GDM1 (cell line): ENCODE measurements at regions not wholly inside any gene's neighbourhood (a gene's known extent, or its start where the extent isn't known, plus 50 kb on each side); places are given as distances from the start of the nearest gene placed in this dataset.

Source experiments
- DNase-seq: peaks from one replicate; lab custom pipeline; 2025; lab: John Stamatoyannopoulos, UW

DNA sequence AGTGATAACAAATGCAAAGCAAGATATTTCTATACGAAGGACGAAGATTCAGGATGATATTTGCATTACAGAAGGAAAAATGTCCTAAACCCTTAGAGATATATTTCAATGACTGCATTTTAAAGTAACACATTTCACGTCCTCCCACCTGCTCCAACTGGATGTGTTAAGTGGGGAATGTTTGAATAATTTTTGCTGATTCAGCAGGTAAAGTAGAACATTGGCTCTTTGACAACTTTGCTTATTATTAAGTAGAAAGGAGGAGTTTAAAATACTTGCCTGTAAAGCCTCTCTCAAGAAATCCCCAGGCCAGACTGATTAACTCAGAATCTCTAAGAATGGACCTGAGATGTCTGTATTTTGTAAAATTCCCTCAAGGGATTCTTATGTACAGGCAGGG lies 1165.2 kb upstream of the PRKX start:
- DNase-seq: no peak

DNA sequence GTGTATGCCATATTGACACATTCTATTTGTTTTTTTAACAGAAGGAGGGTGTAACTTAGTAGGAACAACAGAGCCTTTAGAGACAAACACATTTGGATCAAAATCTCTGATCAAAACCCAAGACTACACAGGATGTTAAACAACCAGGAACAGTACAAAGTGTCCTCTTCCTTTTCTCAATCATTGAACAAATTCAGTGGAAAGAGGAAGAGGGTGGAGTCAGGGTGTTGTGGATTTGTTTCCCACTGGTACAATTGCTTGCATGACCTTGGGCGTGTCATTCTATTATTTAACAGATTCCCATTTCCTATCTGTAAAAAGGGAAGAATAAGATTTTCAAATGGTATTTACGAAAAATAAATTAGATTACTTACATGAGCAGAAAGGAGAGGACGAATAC lies 1162.8 kb upstream of the PRKX start:
- no peak for DNase-seq

DNA sequence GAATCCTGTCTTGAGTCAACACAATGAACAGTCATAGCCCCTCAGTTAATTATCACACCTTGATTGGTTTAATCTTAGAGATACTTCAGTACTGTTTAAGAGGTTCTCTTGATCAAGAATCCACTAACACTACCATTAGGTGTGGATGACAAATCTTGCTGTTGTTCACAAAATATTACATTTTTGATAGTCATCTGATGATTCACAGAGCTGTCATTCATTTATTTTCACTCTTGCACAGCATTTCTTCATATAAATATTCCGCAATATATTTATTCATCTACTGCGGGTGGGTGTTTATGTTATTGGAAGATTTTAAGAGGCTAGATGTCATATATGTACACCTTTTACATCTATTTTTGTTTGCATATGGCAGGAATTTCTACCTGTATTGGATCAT lies 1138.1 kb upstream of the PRKX start:
- DNase-seq: no peak

DNA sequence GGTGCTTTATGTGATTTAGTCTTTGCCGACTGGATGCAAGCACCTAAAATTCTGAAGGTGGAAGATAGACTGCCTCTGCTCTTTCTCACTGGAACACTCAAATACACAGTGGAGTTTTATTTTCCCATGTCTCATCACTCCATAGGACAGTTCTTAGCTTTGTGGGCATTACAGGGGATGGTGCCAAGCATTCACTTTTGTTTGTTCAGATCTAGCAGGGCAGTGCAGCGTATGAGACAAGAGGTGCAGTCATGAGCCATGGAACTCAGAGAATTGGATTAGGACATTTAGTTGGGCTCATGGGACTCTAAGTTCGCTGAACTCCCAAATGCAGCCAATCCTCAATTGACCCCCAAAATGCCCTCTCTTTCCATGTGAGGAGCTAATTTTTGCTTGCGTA lies 1136.9 kb upstream of the PRKX start:
- DNase-seq: no peak

DNA sequence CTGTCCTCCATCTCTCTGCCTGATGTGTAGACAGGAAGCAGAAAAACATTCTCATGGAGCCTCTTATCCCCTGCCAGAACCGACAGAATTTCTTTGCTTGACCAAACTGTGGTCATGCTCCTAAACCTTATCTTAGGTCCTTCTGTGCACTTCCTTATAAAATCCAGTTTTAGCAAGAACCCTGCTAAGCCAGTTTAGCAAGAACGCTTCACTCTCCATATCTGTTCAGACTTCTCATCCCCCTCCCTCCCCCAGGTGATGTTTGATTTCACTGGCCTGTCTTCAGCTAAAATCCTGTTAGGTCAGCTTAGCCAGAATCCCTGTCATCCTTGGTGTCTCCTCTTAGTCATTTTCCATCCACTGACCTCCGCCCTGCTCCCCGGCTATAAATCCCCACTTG lies 1130.9 kb upstream of the PRKX start:
- no peak for DNase-seq

DNA sequence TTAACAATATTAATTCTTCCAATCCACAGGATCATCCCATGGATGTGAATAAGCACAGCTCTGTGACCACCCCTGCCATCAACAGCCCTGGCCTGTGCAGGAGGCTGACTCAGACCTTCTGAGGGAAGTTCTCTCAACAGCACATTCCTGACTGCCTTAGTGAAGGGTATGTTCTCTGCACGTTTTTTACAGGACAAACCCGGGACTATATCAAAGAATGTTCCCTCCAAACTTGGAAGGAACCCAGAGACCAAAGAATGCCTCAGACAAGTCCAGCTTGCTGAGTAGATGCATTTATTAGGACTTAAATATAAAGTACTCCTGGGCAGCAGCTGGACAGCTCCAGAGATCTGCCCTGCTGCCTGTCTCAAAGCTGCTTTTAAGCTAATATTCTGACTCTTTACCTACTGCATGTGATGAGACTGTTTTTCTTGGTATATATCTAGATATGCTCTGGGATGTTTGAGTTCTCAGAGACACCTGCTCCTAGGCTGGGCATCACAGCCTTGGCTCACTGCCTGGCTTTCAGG lies 1127.8 kb upstream of the PRKX start:
- DNase-seq: no peak

DNA sequence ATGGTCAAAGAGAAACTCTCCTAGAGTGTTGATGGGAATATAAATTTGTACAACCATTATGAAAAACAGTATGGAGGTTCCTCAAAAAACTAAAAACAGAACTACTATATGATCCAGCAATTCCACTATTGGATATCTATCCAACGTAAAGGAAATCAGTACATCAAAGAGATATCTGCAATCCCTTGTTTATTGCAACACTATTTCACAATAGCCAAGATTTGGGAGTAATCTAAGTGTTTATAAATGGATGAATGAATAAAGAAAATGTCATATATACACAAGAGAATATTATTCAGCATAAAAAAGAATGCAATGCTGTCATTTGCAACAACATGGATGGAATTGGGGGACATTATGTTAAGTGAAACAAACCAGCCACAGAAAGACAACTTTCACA lies 1118.1 kb upstream of the PRKX start:
- no peak for DNase-seq

DNA sequence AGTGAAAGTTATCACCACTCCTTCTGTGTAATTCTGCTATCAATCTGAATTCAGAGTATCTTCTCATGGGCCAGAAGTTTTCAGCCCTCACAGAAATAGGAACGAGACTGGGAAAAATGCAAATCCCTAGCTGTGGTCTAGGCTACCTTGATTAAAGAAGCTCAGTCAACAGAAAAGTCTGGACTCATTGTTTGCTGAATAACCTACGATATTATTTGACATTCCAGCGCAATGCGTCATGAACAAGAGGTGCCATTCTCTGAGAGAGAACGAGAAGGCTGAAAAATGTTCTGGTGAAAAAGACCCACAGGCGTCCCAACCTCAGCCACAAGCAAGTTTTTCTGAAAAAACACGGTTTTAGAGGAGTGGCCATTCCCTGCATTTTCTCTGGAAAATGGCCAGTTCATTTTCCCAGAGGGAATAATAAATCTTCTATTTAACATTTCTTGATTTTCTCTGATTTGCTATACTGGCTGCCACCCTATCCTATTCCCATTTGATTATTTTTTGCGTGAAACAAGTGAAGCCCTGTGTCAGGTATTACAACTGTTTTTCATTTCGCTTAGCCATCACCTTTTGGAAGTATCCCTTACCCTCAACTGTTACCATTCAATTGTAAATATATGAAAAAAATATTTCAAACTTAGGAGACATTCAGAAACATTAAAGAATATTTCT lies 1117.6 kb upstream of the PRKX start:
- DNase-seq: no peak

DNA sequence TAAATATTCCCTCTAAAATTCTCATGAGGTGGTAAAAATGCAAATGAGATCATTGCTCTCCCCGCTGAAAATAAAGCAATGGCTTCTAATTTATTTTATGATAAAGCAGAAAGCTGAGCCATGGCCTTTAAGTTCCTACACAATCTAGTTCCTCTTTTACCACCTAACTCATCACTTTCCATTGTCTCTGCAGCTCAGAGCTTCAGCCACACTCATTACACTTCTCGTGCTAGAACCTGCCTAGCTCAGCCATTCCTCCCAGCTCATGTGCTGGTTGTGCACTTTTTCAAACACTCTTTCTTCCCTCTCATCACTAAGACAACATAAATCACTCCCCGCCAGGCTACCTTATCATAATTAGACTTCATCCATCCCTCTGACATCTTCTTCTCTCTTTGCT lies 1112.1 kb upstream of the PRKX start:
- DNase-seq: peak; percentile 12

DNA sequence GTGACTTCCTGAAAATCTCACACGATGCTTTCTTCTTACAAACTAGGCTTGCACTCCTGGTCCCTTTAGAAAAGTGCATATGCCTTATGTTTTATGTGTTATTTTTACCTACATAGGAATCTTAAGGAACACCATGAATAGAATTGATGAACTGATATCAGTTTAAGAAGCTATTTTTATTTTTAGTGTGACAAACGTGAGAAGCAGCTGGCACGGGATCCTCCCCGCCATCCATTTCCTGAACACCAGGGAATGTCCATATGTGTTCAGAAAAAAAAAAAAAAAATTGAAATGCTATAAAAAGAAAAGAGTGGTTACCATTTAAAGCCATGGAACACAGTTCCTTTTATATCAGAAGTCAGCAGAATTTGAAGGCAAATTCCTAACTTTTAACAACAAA lies 1096.1 kb upstream of the PRKX start:
- DNase-seq: no peak

DNA sequence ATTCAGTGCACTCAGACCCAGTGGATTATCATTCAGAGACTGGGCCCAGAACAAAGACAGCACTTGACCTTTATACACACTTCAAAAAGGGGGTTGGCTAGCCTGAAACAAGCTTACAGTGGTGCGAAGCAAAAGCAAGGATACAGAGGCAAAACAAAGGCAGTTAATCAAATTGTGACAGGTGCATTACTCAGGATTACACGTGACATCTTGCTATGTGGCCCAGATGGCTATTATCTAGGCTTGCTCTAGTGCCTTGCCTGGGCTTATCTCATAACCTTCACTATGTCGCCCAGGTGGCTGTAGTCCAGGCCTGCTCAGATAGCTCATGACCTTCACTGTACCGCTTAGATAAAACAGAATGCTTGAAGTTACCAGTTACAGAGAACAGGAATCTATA lies 1092.1 kb upstream of the PRKX start:
- no peak for DNase-seq

DNA sequence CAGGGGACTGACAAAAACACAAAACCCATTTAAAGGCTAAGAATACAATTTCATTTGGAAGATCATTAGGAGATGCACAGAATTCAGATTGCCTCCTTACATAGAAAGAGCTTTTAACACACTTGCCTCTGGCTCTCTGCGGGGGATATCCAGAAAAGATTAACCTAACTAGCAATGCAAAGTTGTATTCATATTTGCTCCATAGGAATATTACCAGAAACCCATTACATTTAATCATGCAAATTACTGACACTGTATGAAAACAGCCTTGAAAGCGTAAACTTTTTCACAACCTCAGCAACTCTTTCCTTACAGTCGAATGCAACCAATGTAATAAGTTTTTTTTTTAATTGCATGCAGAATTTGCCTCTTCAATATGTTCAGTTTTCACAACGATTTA lies 1087.3 kb upstream of the PRKX start:
- DNase-seq: no peak

DNA sequence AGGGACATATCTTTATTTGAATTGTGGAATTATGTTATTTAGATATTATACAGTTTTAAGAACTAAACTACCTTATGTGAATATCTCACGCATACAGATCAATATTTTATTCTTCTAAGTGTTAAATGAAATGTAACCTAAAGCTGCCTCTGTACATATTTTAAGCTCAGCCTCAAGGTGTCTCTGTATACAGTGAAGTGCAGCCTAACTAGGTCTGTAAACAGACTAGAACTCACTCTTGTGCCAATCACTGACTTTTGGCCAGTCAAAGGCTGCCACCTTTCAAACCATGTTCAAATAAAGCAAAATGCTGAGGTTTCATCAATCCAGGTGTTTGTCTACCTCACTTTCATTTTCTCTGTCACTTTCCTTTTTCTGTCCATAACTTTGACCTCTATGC lies 1074.5 kb upstream of the PRKX start:
- no peak for DNase-seq

DNA sequence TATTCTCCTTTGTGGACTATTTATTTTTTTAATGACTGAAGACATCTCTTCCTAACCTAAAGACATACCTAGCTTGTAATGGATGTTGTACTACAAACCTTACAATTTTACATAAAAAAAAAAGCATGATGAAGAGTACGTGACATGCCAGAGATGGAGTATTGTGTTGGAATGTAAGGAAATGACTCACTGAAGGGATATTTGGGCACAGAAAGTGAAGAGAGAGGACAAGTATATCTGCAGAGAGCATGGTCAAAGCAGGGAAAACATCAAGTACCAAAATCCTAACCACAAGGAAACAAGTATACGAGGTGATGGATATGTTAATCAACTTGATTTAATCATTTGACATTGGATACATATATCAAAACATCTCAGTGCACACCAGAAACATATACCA lies 1051.4 kb upstream of the PRKX start:
- no peak for DNase-seq

DNA sequence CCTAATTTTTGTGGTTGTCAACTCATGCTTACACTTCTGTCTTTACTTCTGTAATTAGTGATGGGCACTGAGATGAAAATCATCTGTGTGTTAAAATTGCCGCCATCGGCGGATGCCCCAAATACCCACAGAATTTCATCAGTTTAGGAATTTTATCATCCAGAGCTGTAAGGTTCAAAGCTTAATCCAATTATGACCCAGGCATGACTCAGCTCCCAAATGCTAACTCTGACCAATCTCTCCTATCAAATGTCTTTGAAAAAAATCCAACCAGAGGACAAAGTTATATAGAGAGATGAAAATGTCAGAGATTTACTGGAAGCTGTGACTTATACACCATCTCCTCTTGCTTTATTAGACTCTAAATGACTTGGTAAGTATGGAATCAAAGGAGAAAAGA lies 1048.7 kb upstream of the PRKX start:
- no peak for DNase-seq

DNA sequence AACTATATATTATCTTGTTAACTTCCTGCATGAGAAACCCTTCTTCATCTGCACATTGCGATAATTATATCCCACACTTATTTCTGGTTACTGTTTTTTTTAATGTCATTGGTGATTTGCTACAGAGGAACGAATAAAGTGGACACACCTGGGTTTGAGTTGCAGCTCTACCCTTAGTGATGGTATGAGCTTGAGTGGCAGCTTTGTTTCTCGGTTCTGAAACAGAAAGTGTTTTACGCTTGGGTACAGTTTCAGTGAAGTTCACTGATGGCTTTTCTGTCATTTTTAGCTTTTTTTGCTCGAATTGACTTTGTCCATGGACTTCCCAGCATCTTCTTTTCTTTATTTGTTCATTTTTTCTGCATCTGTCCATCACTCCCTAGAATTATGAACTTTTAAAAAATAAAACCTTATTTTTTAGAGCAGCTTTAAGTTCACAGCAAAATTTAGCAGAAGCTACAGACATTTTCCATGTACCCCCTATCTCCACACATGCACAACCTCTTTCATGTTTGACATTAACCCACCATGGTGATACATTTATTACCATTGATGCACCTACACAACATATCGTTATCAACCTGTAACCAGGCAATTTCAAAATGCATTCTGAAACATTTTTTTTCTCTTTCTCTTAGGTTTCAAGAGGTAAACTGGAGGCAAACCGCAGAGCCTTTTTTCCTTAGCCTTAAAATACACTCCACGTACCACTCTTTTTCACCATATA lies 1041.6 kb upstream of the PRKX start:
- no peak for DNase-seq

DNA sequence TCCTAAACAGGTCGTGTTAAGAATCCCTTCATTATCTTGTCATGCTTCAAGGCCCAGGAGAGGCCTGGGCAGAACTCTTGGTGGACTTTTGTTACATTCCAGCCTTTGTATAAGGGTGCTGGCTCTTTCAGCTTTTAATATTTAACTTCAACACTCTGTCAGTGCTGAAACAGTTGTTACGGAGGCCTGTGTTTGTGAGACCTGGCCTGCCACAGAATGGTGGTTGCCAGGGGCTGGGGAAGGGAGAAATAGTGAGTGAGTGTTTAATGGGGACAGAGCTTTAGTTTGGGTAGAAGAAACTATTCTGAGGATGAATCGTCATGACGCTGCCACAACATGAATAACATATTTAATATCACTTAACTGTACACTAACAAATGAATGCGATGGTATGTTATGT lies 1027.6 kb upstream of the PRKX start:
- DNase-seq: no peak

DNA sequence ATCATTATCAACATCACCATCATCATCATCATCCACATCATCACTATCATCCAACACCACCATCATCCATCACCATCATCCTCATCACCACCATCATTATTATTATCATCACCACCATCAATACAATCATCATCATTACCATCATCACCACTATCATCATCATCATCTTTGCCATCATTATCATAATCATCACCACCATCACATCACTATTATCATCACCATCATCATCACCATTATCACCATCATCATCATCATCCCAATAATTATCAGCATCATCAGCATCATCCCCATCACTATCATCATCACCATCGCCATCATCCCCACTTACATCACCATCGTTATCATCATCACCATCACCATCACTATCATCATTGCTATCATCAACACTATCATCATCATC lies 1021.9 kb upstream of the PRKX start:
- no peak for DNase-seq

DNA sequence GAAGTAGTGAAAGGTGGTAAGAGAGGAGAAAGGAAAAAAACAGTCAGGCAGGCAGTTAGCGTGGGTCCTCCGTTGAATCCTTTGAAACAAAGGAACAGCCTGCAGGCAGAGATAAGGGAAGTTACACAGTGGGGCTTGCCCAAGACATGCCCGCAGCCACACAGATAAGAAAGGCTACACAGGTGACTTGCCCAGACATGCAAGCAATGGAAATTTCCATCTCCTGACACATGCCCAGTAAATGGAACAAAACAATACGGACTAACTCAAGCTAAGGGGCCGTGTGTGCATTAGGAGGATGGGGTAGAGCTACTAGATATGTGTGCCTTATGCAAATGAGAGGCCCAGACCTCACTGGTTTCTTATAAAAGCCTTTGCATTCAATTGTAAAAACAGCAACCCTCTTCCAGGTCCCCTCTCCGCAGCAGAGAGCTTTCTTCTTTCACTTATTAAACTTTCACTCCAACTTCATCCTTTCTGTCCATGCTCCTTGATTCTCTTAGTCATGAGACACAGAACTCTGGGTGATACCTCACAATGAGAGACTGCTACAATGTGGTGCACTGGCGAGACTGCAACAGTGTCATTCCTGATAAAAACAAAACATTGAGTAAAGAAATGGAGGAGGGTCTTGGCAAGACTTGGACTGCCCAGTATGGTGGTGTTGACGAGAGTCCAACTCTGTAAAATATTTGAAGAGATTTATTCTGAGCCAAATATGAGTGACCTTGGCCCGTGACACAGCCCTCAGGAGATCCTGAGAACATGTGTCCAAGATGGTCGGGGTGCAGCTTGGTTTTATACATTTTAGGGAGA lies 997.4 kb upstream of the PRKX start:
- DNase-seq: peak; percentile 88

DNA sequence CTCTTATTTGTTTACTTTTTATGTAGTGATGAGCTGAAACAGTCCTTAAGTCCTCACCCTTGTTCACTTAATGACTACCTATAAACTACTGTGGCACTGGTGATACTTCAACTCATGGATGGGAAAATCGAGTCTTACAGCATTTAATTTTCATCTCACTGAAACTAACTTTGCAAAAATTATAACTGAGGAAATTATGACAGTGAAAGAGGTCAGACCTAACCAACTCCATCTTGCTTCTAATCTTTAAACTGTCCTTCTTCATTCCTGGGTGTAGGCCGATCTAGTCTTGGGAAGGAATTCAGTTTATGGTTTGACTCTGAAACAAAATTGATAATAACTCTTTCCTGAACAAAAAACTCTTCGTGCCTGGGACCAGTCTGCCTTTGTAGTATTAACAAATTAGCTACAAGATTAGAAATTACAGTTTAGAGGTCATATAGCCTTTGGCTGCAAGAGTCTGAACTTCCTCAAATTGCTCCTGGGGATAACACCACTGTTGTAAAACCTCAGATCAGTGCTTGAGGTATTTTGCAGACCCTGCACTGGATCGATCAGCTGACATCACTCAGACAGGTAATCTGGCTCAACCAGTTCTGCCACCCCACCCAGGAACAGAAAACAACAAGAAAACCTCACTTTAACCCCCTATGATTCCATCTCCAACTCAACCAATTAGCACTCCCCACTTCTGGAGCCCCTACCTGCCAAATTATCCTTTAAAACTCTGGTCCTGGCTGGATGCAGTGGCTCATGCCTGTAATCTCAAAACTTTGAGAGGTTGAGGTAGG lies 995.7 kb upstream of the PRKX start:
- no peak for DNase-seq

DNA sequence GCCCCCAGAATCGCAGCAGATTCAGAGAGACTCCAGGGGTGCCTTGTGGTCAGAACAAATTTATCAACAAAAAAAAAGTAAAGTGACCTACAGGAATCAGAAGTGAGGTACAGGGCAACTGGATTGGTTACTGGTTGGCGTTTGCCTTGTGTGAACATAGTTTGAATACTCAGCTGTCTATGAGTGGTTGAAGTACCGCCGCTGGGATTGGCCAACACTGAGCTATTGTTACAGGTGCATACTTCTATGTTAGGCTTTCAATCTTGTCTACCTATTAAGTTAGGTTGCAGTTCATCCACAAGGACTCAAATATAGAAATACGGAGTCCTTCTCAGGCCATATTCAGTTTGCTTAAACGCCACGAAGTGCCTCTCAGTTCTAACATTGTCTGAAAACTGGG lies 993.5 kb upstream of the PRKX start:
- DNase-seq: no peak

DNA sequence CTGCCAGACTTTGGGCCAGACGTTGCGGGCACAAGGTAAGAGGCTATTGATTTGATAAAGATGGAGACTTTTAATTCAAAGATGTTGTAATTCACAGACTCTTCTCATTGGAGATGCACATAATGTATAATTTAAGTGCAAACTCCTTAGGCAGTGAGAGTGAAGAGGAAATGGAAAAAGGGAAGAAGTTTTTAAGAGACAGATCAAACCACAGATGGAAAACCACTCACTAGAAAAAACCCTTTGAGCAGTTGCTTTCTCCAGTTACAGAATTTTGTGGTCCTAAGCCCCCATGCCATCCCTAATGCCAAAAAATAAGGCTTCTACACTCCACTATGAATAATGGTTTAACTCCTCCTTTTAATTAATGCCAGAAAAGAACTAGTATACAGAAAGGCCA lies 977.1 kb upstream of the PRKX start:
- peak; percentile 34 for DNase-seq
